HEK293 (cell line): ENCODE measurements at regions not wholly inside any gene's neighbourhood (a gene's known extent, or its start where the extent isn't known, plus 50 kb on each side); places are given as distances from the start of the nearest gene placed in this dataset.

Experiments
- BCL11A ChIP-seq: fragments of 450-650 bp; formaldehyde crosslinking; IDR thresholded peaks from 2 replicates; pipeline ENCODE4 v1.5.1; 2016; ENCODE audit warnings: low read depth, missing biosample characterization, missing genetic modification characterization
- CTCF ChIP-seq: fragments of 450-650 bp; formaldehyde crosslinking; IDR thresholded peaks from 2 replicates; pipeline ENCODE4 v1.5.1; 2016; ENCODE audit warnings: missing biosample characterization, missing genetic modification characterization
- REPIN1 ChIP-seq: fragments of 450-650 bp; formaldehyde crosslinking; IDR thresholded peaks from 2 replicates; pipeline ENCODE4 v1.5.1; 2017; ENCODE audit warnings: missing biosample characterization, missing genetic modification characterization, low read depth
- TCF7L2 ChIP-seq: IDR thresholded peaks from 2 replicates; pipeline ENCODE4 v1.6.1; 2011; ENCODE audit warnings: low read depth, mild to moderate bottlenecking, inconsistent platforms, low read length, moderate library complexity, borderline replicate concordance
- YY1 ChIP-seq: fragments of 450-650 bp; formaldehyde crosslinking; IDR thresholded peaks from 2 replicates; pipeline ENCODE4 v1.5.1; 2018; ENCODE audit warnings: missing biosample characterization, missing genetic modification characterization
- ZBTB7A ChIP-seq: fragments of 450-650 bp; formaldehyde crosslinking; IDR thresholded peaks from 2 replicates; pipeline ENCODE4 v1.5.1; 2016; ENCODE audit warnings: low read depth, missing biosample characterization, missing genetic modification characterization
- ZEB2 ChIP-seq: fragments of 450-650 bp; formaldehyde crosslinking; IDR thresholded peaks from 2 replicates; pipeline ENCODE4 v1.5.1; 2016; ENCODE audit warnings: missing biosample characterization, missing genetic modification characterization
- ZNF221 ChIP-seq: fragments of 450-650 bp; formaldehyde crosslinking; IDR thresholded peaks from 2 replicates; pipeline ENCODE4 v1.5.1; 2017; ENCODE audit warnings: missing biosample characterization, missing genetic modification characterization, borderline replicate concordance
- ZNF776 ChIP-seq: fragments of 450-650 bp; formaldehyde crosslinking; IDR thresholded peaks from 2 replicates; pipeline ENCODE4 v1.5.0; 2017; ENCODE audit warnings: missing biosample characterization, missing genetic modification characterization, borderline replicate concordance
- TF ChIP-seq, protein P1 (sequence below): IDR thresholded peaks from 2 replicates; pipeline ENCODE4 v1.6.1; 2011; ENCODE audit warnings: mild to moderate bottlenecking, low read depth, low read length, borderline replicate concordance

DNA sequence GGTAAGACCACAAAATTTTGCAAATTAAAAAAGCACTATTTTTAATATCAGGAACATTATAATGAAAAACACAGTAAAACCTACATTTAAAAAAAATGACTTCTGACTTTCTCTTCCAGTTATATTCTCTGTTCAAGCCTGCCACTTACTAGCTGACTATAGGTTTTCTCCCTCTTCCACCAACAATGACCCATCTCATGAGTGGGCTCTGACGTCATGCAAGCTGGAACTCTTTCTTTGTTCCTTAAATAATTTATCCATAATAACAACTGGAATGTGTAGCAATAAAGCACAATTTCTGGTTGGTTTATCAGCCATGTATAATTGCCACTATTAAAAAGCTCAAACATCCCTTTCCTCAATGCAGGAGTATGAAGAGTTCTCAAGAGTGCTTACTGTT lies 378.1 kb upstream of the FAM174A start:
- TF ChIP-seq REPIN1 (tag by site-specific recombination) (no peak), TCF7L2 (no peak), CTCF (no peak), ZEB2 (no peak), ZNF221 (tag by site-specific recombination) (no peak), BCL11A (no peak), ZNF776 (tag by site-specific recombination) (no peak), YY1 (tag by site-specific recombination) (no peak), ZBTB7A (tag by site-specific recombination) (no peak)
- TF ChIP-seq, protein P1, sequence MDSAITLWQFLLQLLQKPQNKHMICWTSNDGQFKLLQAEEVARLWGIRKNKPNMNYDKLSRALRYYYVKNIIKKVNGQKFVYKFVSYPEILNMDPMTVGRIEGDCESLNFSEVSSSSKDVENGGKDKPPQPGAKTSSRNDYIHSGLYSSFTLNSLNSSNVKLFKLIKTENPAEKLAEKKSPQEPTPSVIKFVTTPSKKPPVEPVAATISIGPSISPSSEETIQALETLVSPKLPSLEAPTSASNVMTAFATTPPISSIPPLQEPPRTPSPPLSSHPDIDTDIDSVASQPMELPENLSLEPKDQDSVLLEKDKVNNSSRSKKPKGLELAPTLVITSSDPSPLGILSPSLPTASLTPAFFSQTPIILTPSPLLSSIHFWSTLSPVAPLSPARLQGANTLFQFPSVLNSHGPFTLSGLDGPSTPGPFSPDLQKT, result no peak
